Caco-2 (cell line): ENCODE measurements at regions not wholly inside any gene's neighbourhood (a gene's known extent, or its start where the extent isn't known, plus 50 kb on each side); places are given as distances from the start of the nearest gene placed in this dataset.

Experiments used
- BruUV-seq: library from RNA; stranded (reverse); fragments of 400-500 nt; replicated peaks from 2 replicates; lab custom pipeline; 2021; lab: Mats Ljungman, UMichigan
- CTCF ChIA-PET: fragments of 300-600 bp; sonication (Branson Sonifier 250); formaldehyde crosslinking; loops from one replicate; lab custom pipeline; 2022; ENCODE audit warnings: antibody characterized with exemption; lab: Charles Lee
- POLR2A ChIA-PET: fragments of 300-600 bp; sonication (Branson Sonifier 250); formaldehyde crosslinking; loops from one replicate; lab custom pipeline; 2022; ENCODE audit warnings: antibody characterized with exemption; lab: Charles Lee
- DNase-seq, 2 experiments: peaks; one replicate each; pipeline versions ENCODE4 v3.0.0 to v3.0.0-alpha.2; 2020 to 2022
- H3K27me3 ChIP-seq: replicated peaks from 2 replicates; pipeline ENCODE4 v1.6.0; 2011; ENCODE audit warnings: low read length; ENCODE audit not compliant: control insufficient read depth, insufficient read depth
- H3K36me3 ChIP-seq: 2 replicates; pipeline ENCODE4 v1.5.1; 2011; ENCODE audit warnings: low read length; ENCODE audit not compliant: control insufficient read depth, insufficient read depth
- H3K4me1 ChIP-seq: fragments of 250-450 bp; sonication (Bioruptor Pico); 2 replicates; pipeline ENCODE4 v1.5.1; 2020; ENCODE audit warnings: mild to moderate bottlenecking
- H3K4me3 ChIP-seq: 2 replicates; pipeline ENCODE4 v1.5.1; 2011; ENCODE audit warnings: low read depth, mild to moderate bottlenecking, control low read depth, low read length
- H3K9me3 ChIP-seq: fragments of 250-450 bp; sonication (Bioruptor Pico); 2 replicates; pipeline ENCODE4 v1.5.1; 2020; ENCODE audit warnings: mild to moderate bottlenecking, moderate library complexity
- H3K27ac Mint-ChIP-seq: one replicate; pipeline ENCODE4 v1.8.0; 2022; ENCODE audit warnings: mixed read lengths; ENCODE audit not compliant: unreplicated experiment
- H3K27me3 Mint-ChIP-seq: one replicate; pipeline ENCODE4 v1.8.0; 2022; ENCODE audit warnings: mixed read lengths; ENCODE audit not compliant: insufficient read depth, unreplicated experiment
- H3K36me3 Mint-ChIP-seq: one replicate; pipeline ENCODE4 v1.8.0; 2022; ENCODE audit warnings: mild to moderate bottlenecking, mixed read lengths; ENCODE audit not compliant: insufficient read depth, unreplicated experiment
- H3K4me1 Mint-ChIP-seq: one replicate; pipeline ENCODE4 v1.8.0; 2022; ENCODE audit warnings: low read depth, mixed read lengths; ENCODE audit not compliant: unreplicated experiment
- H3K4me3 Mint-ChIP-seq: one replicate; pipeline ENCODE4 v1.8.0; 2022; ENCODE audit warnings: mild to moderate bottlenecking, moderate library complexity, mixed read lengths; ENCODE audit not compliant: unreplicated experiment
- H3K9me3 Mint-ChIP-seq: one replicate; pipeline ENCODE4 v1.8.0; 2022; ENCODE audit warnings: mixed read lengths; ENCODE audit not compliant: unreplicated experiment
- CTCF ChIP-seq, 2 experiments: fragments of 200-600 bp in 1 of 2; IDR thresholded peaks; 1 replicate in 1 of 2; 2 replicates in 1 of 2; pipeline versions ENCODE4 v1.5.1 to v1.8.0; 2011 to 2022; ENCODE audit warnings: antibody characterized with exemption in 1 of 2, control low read depth in 1 of 2, inconsistent platforms in 1 of 2, low read depth in 1 of 2, low read length in 1 of 2, mild to moderate bottlenecking in 1 of 2, moderate library complexity in 1 of 2; ENCODE audit not compliant: insufficient read depth in 1 of 2, severe bottlenecking in 1 of 2, unreplicated experiment in 1 of 2
- intact Hi-C: fragments of 100-400 bp; cut with micrococcal nuclease; formaldehyde crosslinking; loops from one replicate; pipeline ENCODE4 v1.10.0; 2022; ENCODE audit not compliant: unreplicated experiment

- no peak for DNase-seq
- H3K9me3 ChIP-seq: 0 out of 2 replicates have a peak, but pooled peaks cover 3% of the 10 kb centered on the region
Observed at GRCh38 chr21:25326181-25326580, 281.1 kb downstream of the MRPL39 start.

GRCh38 chr21:25324666-25325065 lies 282.6 kb downstream of the MRPL39 start:
- no peak overlapping the region for H3K4me3 Mint-ChIP-seq
- H3K9me3 ChIP-seq: 0 out of 2 replicates have a peak, but pooled peaks cover 3% of the 10 kb centered on the region
- H3K9me3 Mint-ChIP-seq: no peaks in the 10 kb centered on the region
- no peaks in the 10 kb centered on the region for H3K36me3 Mint-ChIP-seq
- no TSS peak for BruUV-seq
- no peaks in the 10 kb centered on the region for H3K36me3 ChIP-seq
- intact Hi-C loops: no loop called here
- DNase-seq: no peak
- peaks cover 12% of the 10 kb centered on the region for H3K27me3 Mint-ChIP-seq
- ChIA-PET POLR2A (no interaction called here), CTCF (no interaction called here)
- H3K27me3 ChIP-seq: no peaks in the 10 kb centered on the region
- H3K4me1 Mint-ChIP-seq: no peaks in the 10 kb centered on the region
- no peaks in the 10 kb centered on the region for H3K4me1 ChIP-seq
- H3K4me3 ChIP-seq: no peak overlapping the region
- no peak for TF ChIP-seq CTCF (IDR thresholded peaks at IDR 0.05; ENCODE audit: insufficient read depth in 1 of 2, low read depth in 1 of 2, low read length in 1 of 2, severe bottlenecking in 1 of 2, unreplicated experiment in 1 of 2)
- H3K27ac Mint-ChIP-seq: no peak overlapping the region

More at GRCh38 chr21:25326181-25326580, 281.1 kb downstream of the MRPL39 start:
- Mint-ChIP-seq H3K4me3 (no peak overlapping the region), H3K27me3 (peaks cover 12% of the 10 kb centered on the region), H3K27ac (no peak overlapping the region), H3K4me1 (no peaks in the 10 kb centered on the region), H3K36me3 (no peaks in the 10 kb centered on the region), H3K9me3 (no peaks in the 10 kb centered on the region)
- no peaks in the 10 kb centered on the region for H3K27me3 ChIP-seq
- intact Hi-C loops: no loop called here
- POLR2A ChIA-PET: no interaction called here
- CTCF ChIA-PET: no interaction called here
- TF ChIP-seq CTCF (IDR thresholded peaks at IDR 0.05; ENCODE audit: insufficient read depth in 1 of 2, low read depth in 1 of 2, low read length in 1 of 2, severe bottlenecking in 1 of 2, unreplicated experiment in 1 of 2): no peak
- H3K4me3 ChIP-seq: no peak overlapping the region
- no TSS peak for BruUV-seq
- no peaks in the 10 kb centered on the region for H3K36me3 ChIP-seq
- no peaks in the 10 kb centered on the region for H3K4me1 ChIP-seq

GRCh38 chr21:25323356-25323949 lies 283.8 kb downstream of the MRPL39 start:
- no peak for TF ChIP-seq CTCF (IDR thresholded peaks at IDR 0.05; ENCODE audit: insufficient read depth in 1 of 2, low read depth in 1 of 2, low read length in 1 of 2, severe bottlenecking in 1 of 2, unreplicated experiment in 1 of 2)
- ChIA-PET CTCF (no interaction called here), POLR2A (no interaction called here)
- BruUV-seq: no TSS peak
- H3K27ac Mint-ChIP-seq: no peak overlapping the region
- no peaks in the 10 kb centered on the region for H3K36me3 Mint-ChIP-seq
- Histone ChIP-seq H3K9me3 (0 out of 2 replicates have a peak, but pooled peaks cover 3% of the 10 kb centered on the region), H3K27me3 (no peaks in the 10 kb centered on the region), H3K4me1 (no peaks in the 10 kb centered on the region), H3K36me3 (no peaks in the 10 kb centered on the region), H3K4me3 (no peak overlapping the region)
- no peak for DNase-seq
- H3K27me3 Mint-ChIP-seq: peaks cover 12% of the 10 kb centered on the region
- intact Hi-C loops: no loop called here
- H3K4me1 Mint-ChIP-seq: no peaks in the 10 kb centered on the region
- no peaks in the 10 kb centered on the region for H3K9me3 Mint-ChIP-seq
- no peak overlapping the region for H3K4me3 Mint-ChIP-seq
